ENCODE measurements at regions not wholly inside any gene's neighbourhood (a gene's known extent, or its start where the extent isn't known, plus 50 kb on each side); places are given as distances from the start of the nearest gene placed in this dataset.

DNA sequence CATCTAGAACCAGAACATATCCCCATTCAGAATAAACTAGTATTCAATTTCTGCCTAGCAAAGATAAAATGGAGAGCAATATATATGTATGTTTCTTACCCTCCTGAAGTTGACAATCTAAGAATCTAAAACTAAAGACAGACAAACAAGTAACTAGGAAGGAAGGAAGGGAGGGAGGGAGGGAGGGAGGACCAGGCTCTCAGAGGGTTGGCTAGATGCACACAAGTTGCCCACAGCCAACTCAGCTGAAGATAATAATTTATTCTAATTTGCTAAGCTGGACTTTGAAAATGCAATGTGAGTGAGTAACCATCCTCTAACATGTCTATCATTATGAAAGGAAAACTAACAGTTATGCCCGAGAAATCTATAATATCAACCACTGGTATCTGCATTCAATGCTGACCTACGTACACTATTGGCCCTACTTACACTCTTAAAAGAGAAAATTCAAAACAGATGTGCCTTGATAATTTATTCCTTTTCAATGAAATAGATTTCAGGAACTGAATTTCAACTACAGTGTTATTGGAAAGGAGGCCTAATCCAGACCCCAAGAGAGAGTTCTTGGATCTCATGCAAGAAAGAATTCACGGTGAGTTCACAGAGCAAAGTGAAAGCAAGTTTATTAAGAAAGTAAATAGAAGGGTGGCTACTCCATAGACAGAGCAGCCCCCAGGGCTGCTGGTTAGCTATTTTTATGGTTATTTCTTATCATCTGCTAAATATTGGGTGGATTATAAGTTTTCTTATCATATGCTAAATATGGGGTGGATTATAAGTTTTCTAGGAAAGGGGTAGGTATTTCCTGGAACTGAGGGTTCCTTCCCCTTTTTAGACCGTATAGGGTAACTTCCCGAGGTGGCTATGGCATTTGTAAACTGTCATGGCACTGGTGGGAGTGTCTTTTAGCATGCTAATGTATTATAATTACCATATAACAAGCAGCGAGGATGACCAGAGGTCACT lies 288.5 kb upstream of the SLC39A10 start:
- no peaks in the 10 kb centered on the region for H3K36me3 Mint-ChIP-seq
- ATAC-seq (peak; percentile 42), DNase-seq (ENCODE audit: low spot score in 2 of 2) (no peak)
- peak overlapping the region; percentile 31 for H3K4me3 Mint-ChIP-seq
- H3K4me1 Mint-ChIP-seq = peaks cover 16% of the 10 kb centered on the region
- peaks cover 15% of the 10 kb centered on the region for H3K9me3 Mint-ChIP-seq
- peak overlapping the region; percentile 38 for H3K27ac Mint-ChIP-seq

DNA sequence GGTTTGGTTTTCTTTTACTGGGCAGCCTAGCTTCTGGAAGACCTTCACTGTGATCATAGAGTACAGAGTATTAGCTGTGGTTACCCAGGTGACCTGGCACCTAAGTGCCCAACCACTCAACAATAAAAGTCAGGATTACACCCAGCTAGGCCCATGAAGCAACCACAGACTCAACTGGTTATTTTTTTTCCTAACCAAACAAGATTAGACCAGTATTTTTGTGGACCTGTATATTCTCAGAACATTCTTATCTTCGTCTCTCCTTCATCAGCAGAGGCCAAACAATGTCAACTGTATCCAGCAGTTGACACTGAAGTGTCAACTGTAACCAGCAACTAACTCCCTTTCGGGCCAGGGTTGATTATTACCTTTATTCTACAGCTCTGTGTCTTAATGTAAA lies 289.2 kb upstream of the SLC39A10 start:
- Mint-ChIP-seq H3K27ac (no peak overlapping the region), H3K9me3 (peaks cover 15% of the 10 kb centered on the region), H3K4me3 (no peak overlapping the region), H3K4me1 (peaks cover 16% of the 10 kb centered on the region), H3K36me3 (no peaks in the 10 kb centered on the region)
- no peak for ATAC-seq
- DNase-seq (ENCODE audit: low spot score in 2 of 2) = no peak

DNA sequence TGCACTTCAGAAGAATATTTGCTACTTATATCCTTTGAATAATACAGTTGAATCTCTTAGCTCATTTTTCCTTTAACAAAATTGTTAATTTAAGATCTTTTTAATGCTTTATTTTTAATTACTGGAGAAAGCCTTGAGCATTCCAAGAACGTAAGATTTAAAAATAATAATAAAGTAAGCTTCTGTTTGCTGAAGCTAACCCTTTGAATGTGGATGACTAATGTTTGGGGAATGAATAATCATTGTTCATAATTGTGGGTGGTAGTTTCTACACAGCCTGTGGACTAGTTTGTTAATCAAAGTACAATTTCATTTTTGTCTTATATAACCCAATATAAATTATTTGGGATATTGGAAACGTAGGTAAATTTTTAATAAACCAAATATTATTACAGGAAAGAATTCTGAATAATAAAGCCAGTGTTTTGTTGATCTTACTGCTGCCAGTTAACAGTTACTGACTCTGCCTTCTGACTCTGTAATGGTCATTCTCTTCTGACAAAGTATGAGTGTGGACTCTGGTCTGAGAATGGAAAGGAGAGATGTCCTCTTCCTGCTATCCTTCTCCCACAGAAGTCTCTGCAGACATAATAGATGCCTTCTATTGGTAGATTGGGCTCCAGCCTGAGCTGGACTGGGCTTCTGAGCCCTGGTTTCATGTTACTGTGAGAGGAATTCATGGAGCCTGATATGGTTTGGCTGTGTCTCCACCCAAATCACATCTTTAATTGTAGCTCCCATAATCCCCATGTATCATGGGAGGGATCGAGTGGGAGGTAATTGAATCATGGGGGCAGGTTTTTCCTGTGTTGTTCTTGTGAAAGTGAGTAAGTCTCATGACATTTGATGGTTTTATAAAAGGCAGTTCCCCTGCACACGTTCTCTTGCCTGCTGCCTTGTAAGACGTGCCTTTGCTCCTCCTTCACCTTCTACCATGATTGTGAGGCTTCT lies 292.7 kb upstream of the SLC39A10 start:
- no peak for DNase-seq (ENCODE audit: low spot score in 2 of 2)
- Mint-ChIP-seq H3K36me3 (no peaks in the 10 kb centered on the region), H3K9me3 (peaks cover 13% of the 10 kb centered on the region), H3K27ac (no peak overlapping the region), H3K4me3 (no peak overlapping the region), H3K4me1 (peaks cover 28% of the 10 kb centered on the region)
- peak; percentile 73 for ATAC-seq

DNA sequence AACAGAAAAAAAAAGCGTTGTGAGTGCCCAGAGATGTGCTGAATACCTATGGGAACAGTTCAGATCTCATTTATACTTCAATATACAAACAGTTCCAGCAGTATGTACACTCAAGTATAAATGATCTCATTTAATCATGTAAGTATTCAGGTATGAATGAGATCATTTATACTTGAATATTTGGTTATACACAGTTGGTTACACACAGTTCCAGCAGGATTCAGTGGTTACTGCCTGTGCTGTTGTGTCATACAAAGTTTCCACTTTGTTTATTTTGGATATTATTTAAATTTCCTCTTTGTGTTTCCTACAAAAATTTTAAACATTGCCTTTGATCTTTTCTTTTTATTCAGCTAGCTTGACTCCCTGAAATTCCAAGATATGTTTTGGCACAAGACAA lies 293.5 kb upstream of the SLC39A10 start:
- H3K36me3 Mint-ChIP-seq = no peaks in the 10 kb centered on the region
- H3K27ac Mint-ChIP-seq = no peak overlapping the region
- ATAC-seq (no peak), DNase-seq (ENCODE audit: low spot score in 2 of 2) (no peak)
- H3K4me1 Mint-ChIP-seq = peaks cover 35% of the 10 kb centered on the region
- peaks cover 13% of the 10 kb centered on the region for H3K9me3 Mint-ChIP-seq
- no peak overlapping the region for H3K4me3 Mint-ChIP-seq

DNA sequence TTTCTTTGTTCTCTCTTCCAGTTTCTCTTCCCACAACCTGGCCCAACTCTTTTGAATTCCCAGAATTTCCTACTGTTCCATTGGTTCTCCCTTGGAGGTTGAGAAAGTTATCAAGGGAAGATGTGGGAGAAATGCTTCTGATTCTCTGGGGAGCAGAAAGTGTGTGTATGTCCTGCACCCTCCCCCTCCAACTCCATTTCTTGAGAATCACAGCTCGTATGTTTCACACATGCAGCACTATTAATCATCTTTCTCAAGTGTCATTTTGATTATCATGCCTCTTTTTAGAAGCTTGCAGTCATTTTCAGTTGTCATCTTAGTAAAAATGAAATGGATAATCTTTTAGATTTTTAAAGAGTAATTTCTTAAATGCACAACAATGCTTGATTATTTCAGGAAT lies 296.8 kb upstream of the SLC39A10 start:
- Mint-ChIP-seq H3K36me3 (no peaks in the 10 kb centered on the region), H3K4me1 (peaks cover 29% of the 10 kb centered on the region), H3K4me3 (peak overlapping the region; percentile 25), H3K27ac (no peak overlapping the region), H3K9me3 (peaks cover 9% of the 10 kb centered on the region)
- ATAC-seq (peak; percentile 74), DNase-seq (ENCODE audit: low spot score in 2 of 2) (no peak)

DNA sequence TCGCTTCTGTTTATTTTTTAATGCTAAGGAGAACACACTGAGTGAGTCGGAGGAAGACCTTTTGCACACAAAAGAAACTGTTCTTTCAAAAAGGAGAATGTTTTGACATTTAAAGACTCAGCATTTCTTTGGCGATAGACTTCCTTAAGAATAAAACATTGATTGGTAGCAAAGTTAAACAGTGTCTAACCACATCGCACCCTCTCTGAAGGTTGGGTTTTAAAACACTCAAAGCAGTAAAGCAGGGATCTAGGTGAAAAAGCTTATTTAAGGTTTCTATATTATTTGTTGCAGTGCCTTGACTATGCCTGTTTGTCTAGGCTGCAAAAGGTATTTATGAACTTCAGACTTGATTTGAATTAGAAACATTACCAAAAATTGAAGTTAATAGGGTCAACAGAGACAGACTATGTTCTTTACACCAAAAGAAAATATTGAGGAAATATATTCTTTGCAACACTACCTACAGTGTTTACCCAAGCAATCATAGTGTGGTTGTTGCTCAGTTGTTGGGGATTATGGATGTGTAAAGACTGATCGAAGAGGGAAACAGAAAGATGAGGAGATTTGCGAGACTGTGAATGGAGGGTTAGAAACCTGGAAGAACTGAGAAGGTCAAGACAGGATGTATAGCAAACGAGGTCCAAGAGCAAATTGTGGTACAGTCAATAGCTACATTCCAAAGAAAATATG lies 297.8 kb upstream of the SLC39A10 start:
- DNase-seq (ENCODE audit: low spot score in 2 of 2) (no peak), ATAC-seq (no peak)
- Mint-ChIP-seq H3K4me1 (peaks cover 19% of the 10 kb centered on the region), H3K9me3 (peaks cover 3% of the 10 kb centered on the region), H3K27ac (no peak overlapping the region), H3K36me3 (no peaks in the 10 kb centered on the region), H3K4me3 (no peak overlapping the region)

DNA sequence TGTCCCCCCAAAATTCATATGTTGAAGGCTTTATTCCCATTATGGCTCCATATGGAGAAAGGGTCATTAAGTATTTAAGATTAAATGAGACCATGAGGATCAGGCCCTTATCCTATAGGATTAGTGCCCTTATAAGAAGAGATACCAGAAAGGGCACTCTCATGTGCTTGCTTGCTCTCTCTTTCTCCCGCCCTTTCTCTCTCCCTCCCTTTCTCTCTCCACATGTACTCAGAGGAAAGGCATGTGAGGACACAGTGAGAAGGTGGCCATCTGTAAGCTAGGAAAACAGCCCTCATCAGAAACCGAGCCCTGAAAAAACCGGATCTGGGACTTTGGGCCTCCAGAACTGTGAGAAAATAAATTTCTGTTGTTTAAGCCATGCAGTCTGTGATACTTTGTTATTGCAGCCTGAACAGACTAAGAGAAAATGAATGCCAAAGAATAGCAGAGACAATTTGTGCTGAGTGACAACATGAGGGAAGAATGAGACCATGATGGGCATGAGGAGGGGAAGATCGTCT lies 300.0 kb upstream of the SLC39A10 start:
- Mint-ChIP-seq H3K4me1 (peaks cover 19% of the 10 kb centered on the region), H3K4me3 (no peak overlapping the region), H3K36me3 (no peaks in the 10 kb centered on the region), H3K9me3 (peaks cover 3% of the 10 kb centered on the region), H3K27ac (no peak overlapping the region)
- ATAC-seq (no peak), DNase-seq (ENCODE audit: low spot score in 2 of 2) (no peak)

DNA sequence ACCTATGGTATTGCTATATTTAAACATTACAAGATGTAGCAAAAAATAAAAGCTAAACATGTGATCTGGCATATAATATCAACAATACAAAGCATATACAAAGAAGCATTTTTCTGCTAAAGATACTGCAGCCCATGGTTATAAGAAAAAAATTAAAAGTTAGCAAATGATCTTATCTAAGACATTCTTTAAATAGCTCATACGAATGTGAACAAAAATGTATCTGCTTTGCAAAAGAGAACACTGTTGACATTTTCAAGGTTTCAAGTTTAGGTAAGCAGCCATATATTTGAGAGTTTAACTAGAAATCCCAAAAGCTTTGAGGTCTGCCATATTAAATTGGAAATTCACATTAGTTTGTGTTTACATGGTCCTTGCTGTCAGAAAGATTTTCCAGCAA lies 301.0 kb upstream of the SLC39A10 start:
- Mint-ChIP-seq H3K4me1 (peaks cover 19% of the 10 kb centered on the region), H3K36me3 (no peaks in the 10 kb centered on the region)
- no peak for ATAC-seq

DNA sequence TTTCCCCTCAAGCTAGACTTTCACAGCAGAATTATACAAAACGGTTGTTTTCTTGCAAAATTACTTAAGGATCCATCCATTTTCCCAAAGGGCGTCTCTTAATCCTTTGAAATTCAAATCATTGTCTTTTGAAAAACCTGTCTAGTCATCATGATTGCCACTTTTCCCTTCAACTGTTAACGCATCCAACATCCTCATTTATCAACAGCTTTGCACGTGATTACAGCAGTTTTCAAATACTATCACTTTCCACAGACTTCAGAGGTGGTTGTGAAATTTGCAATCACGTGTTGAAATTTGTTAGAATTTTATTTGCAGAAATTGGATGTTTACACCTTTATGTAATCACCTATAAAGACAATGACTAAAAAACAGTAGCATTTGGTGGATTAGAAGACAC lies 304.4 kb upstream of the SLC39A10 start:
- no peak for ATAC-seq
- DNase-seq (ENCODE audit: low spot score in 2 of 2) = no peak

More for the DNA sequence above, 301.0 kb upstream of the SLC39A10 start:
- no peak overlapping the region for H3K4me3 Mint-ChIP-seq
- DNase-seq (ENCODE audit: low spot score in 2 of 2) = no peak
- H3K9me3 Mint-ChIP-seq = peaks cover 3% of the 10 kb centered on the region
- no peak overlapping the region for H3K27ac Mint-ChIP-seq

DNA sequence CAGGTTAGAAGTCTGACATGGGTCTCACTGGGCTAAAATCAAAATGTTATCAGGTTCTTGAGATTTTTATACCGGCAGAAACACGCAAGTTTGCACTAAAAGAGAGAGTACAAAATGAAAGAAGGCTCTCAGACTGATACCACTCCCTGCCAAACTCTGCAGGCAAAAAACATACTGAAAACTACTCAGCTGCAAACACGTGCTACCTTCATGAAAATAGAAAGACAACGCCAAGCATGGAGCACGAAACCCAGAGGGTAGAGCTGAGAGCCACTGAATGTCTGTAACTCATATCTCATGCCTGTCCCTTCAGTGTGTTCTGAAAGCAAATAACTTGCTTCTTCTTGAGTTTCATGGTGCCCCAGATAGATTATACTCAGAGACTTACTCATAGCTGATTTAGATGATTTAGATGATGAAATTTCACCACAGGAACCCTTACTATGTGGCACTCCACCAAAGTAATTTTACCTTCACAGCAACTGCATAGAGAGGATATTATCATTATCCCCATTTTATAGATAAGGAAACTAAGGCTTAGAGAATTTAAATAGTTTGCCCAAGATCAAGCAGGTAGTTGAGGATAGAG lies 313.0 kb upstream of the SLC39A10 start:
- DNase-seq (ENCODE audit: low spot score in 2 of 2) (no peak), ATAC-seq (peak; percentile 47)
- H3K4me3 Mint-ChIP-seq = no peak overlapping the region
- H3K4me1 Mint-ChIP-seq = no peaks in the 10 kb centered on the region
- no peak overlapping the region for H3K27ac Mint-ChIP-seq
- H3K9me3 Mint-ChIP-seq = no peaks in the 10 kb centered on the region
- H3K36me3 Mint-ChIP-seq = no peaks in the 10 kb centered on the region

More for the DNA sequence above, 304.4 kb upstream of the SLC39A10 start:
- Mint-ChIP-seq H3K36me3 (no peaks in the 10 kb centered on the region), H3K4me3 (no peak overlapping the region), H3K4me1 (no peaks in the 10 kb centered on the region), H3K27ac (no peak overlapping the region), H3K9me3 (peaks cover 3% of the 10 kb centered on the region)

DNA sequence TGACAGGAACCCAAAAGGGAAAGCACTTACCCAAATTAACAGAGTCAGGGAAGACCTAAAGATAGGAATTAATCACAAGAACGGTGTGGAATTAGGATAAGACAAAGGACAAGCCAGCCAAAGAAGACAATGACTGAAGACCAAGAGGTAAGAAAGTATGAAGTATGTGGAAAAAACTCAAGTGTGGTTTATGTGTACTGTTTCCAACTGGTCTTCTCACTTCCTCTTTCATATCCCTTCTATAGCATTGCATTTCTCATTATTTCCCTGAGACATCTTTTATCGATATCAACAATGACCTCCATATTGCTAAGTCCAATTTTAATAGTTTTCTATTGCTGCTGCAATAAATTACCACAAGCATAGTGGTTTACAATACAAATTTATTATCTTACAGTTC lies 313.5 kb upstream of the SLC39A10 start:
- ATAC-seq (no peak), DNase-seq (ENCODE audit: low spot score in 2 of 2) (no peak)
- Mint-ChIP-seq H3K4me3 (no peak overlapping the region), H3K9me3 (no peaks in the 10 kb centered on the region), H3K36me3 (no peaks in the 10 kb centered on the region), H3K27ac (no peak overlapping the region), H3K4me1 (no peaks in the 10 kb centered on the region)

DNA sequence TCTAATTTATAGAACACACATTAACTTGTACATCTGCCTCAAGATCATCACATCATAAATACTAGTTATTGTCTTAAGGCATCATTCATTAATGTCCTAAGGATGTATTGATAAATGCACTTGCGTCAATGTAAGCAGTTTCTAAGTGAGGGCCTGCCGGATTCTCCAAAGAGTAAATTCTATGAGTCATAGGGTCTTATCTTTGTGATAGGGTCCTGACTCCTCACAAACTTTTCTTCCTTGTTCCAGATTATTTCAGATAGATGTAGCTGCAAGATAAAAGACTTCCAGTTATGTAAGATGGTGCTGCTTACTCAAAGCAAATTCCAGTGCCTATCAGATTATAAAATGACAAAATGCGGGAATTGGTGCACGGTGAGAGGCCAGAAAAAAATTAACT lies 315.0 kb upstream of the SLC39A10 start:
- Mint-ChIP-seq H3K4me3 (no peak overlapping the region), H3K27ac (no peak overlapping the region), H3K4me1 (no peaks in the 10 kb centered on the region), H3K36me3 (no peaks in the 10 kb centered on the region), H3K9me3 (no peaks in the 10 kb centered on the region)
- DNase-seq (ENCODE audit: low spot score in 2 of 2) = no peak
- ATAC-seq = no peak

DNA sequence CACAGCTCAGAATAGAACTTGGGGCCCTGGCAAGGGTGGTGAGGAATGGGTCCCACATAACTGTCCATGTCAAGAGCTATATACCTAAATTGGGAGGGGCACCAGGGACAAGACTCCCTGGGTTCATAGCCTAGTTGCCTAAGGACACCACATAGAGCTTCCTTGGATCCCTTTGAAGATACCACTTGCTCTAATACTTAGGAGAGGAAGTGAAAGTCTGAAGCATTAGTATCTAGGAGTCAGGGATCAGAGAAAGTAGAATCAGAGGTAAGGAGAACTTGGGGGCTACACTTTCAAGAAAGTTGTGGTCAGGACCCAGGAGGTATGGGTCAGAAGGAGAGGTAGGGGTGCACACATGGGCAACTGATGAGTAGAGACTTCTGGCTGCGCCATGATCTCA lies 318.2 kb upstream of the SLC39A10 start:
- no peak overlapping the region for H3K4me3 Mint-ChIP-seq
- ATAC-seq (no peak), DNase-seq (ENCODE audit: low spot score in 2 of 2) (no peak)
- no peak overlapping the region for H3K27ac Mint-ChIP-seq
- no peaks in the 10 kb centered on the region for H3K9me3 Mint-ChIP-seq
- no peaks in the 10 kb centered on the region for H3K4me1 Mint-ChIP-seq
- no peaks in the 10 kb centered on the region for H3K36me3 Mint-ChIP-seq

DNA sequence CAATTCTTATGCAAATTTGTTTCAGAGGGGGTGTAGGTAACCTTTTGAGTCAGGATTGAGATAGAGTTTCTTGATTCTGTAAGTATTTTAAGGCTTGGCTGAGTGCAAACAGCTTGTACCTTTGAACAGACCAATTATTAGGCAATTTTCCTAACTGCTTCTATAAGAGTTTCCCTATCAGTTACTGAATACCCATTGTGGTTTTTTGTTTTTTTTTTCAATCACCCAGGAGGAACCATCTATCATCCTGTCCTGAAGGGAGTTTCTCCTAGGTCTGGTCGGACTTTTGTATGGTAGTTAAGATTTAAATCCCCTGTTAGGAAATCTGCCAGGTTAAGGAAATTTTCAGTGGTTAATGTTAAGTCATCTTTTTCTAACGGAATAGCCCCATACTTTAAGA lies 319.4 kb upstream of the SLC39A10 start:
- DNase-seq (ENCODE audit: low spot score in 2 of 2) (no peak), ATAC-seq (no peak)
- Mint-ChIP-seq H3K9me3 (no peaks in the 10 kb centered on the region), H3K36me3 (no peaks in the 10 kb centered on the region), H3K4me3 (no peak overlapping the region), H3K27ac (no peak overlapping the region), H3K4me1 (no peaks in the 10 kb centered on the region)
